OCI-LY1 (cell line): ENCODE measurements at regions not wholly inside any gene's neighbourhood (a gene's known extent, or its start where the extent isn't known, plus 50 kb on each side); places are given as distances from the start of the nearest gene placed in this dataset.

ENCODE experiments used
- H2AFZ ChIP-seq: fragments of 200-600 bp; sonication (generic), shearing (Covaris generic); 2 replicates; pipeline ENCODE4 v1.6.0; 2014; ENCODE audit warnings: antibody characterized with exemption, mild to moderate bottlenecking, low read length
- H3F3A ChIP-seq: fragments of 200-600 bp; sonication (generic), shearing (Covaris generic); 2 replicates; pipeline ENCODE4 v1.6.0; 2014; ENCODE audit warnings: mild to moderate bottlenecking, antibody characterized with exemption, low read length, moderate library complexity; ENCODE audit not compliant: insufficient read depth
- H3K27ac ChIP-seq: fragments of 200-600 bp; sonication (generic); 2 replicates; pipeline ENCODE4 v1.5.1; 2014; ENCODE audit warnings: low read length, mixed run types, mild to moderate bottlenecking, low read depth; ENCODE audit not compliant: poor library complexity, severe bottlenecking
- H3K27me3 ChIP-seq: fragments of 200-600 bp; sonication (generic); 2 replicates; pipeline ENCODE4 v1.6.0; 2014; ENCODE audit warnings: antibody characterized with exemption, mild to moderate bottlenecking, low read length, moderate library complexity; ENCODE audit not compliant: insufficient read depth
- H3K36me3 ChIP-seq: fragments of 200-600 bp; sonication (generic); 2 replicates; pipeline ENCODE4 v1.6.1; 2014; ENCODE audit warnings: mild to moderate bottlenecking, antibody characterized with exemption, low read length, moderate library complexity, mixed read lengths; ENCODE audit not compliant: insufficient read depth
- H3K4me1 ChIP-seq: fragments of 200-600 bp; sonication (generic); 2 replicates; pipeline ENCODE4 v1.5.1; 2014; ENCODE audit warnings: mild to moderate bottlenecking, low read length, moderate library complexity; ENCODE audit not compliant: insufficient read depth, severe bottlenecking
- H3K4me2 ChIP-seq: fragments of 200-600 bp; sonication (generic), shearing (Covaris generic); 2 replicates; pipeline ENCODE4 v1.6.1; 2014; ENCODE audit warnings: low read length
- H3K4me3 ChIP-seq: fragments of 200-600 bp; sonication (generic); 2 replicates; pipeline ENCODE4 v1.5.1; 2014; ENCODE audit warnings: low read length, low read depth, mild to moderate bottlenecking, mixed read lengths; ENCODE audit not compliant: poor library complexity, severe bottlenecking
- H3K79me2 ChIP-seq: fragments of 200-600 bp; shearing (Covaris generic); 2 replicates; pipeline ENCODE4 v1.6.1; 2016; ENCODE audit warnings: mixed run types, low read length, mixed read lengths; ENCODE audit not compliant: insufficient read depth
- H3K9ac ChIP-seq: fragments of 200-600 bp; sonication (generic), shearing (Covaris generic); 2 replicates; pipeline ENCODE4 v1.6.1; 2014; ENCODE audit warnings: mild to moderate bottlenecking, low read length, mixed read lengths
- H3K9me2 ChIP-seq: fragments of 200-600 bp; sonication (generic), shearing (Covaris generic); 2 replicates; pipeline ENCODE4 v1.6.1; 2014; ENCODE audit warnings: low read depth, mild to moderate bottlenecking, low read length, mixed read lengths
- H3K9me3 ChIP-seq: fragments of 200-600 bp; shearing (Covaris generic); 2 replicates; pipeline ENCODE4 v1.6.1; 2014; ENCODE audit warnings: low read length, mixed read lengths
- H4K20me1 ChIP-seq: fragments of 200-600 bp; sonication (generic), shearing (Covaris generic); 2 replicates; pipeline ENCODE4 v1.6.0; 2016; ENCODE audit warnings: mild to moderate bottlenecking, low read length; ENCODE audit not compliant: insufficient read depth
- EZH2 ChIP-seq: fragments of 200-600 bp; sonication (generic), shearing (Covaris generic); IDR thresholded peaks from 2 replicates; pipeline ENCODE4 v1.8.0; 2017; ENCODE audit warnings: borderline replicate concordance, mixed run types, mild to moderate bottlenecking, antibody characterized with exemption, low read length, moderate library complexity, mixed read lengths
- TF ChIP-seq, protein P1 (sequence below): fragments of 200-600 bp; sonication (generic), shearing (Covaris generic); IDR thresholded peaks from 2 replicates; pipeline ENCODE4 v1.5.1; 2017; ENCODE audit warnings: mild to moderate bottlenecking, antibody characterized with exemption, low read length, moderate library complexity, mixed read lengths

DNA sequence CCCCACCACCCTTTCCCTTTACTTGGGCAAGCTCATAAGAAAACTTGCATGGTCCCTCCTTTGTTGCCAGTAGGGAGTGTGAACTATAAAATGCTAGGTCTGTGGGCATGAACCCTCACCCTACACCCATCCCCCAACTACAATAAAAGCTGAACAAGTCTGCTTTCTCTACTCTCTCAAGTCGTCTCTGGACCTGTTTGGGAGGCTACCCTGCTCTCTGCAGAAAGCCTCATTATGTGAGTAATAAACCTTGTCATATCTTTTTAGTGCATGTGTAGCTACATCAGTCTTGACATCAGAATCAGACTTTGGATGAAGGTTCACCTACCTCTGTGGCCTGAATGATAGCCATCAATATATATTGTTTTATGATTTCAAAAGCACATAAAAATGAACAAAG is 155.4 kb upstream of the FAM241A start:
- H3K79me2 ChIP-seq: no peaks in the 10 kb centered on the region
- H2AFZ ChIP-seq: no peak overlapping the region
- no peaks in the 10 kb centered on the region for H3K9me3 ChIP-seq

DNA sequence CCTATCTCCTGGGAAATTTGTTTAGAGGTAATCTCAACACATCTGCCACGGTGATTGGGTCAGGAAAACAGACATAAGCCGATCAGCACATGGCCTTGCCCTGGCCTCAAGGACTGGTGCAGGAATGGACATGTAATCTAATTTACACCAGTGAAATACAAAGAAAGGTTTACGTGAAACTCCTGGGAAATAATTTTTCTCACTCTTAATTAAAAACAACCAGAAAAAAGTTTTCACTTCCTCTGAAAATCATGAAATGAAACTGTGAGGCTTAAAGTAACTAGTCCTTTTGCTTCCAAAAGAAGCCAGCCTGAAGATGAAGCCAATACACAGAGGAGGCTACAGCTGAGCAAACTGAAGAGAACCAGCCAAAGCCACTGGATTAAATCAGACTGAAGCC is 154.1 kb upstream of the FAM241A start:
- no peaks in the 10 kb centered on the region for H3K36me3 ChIP-seq
- no peaks in the 10 kb centered on the region for H4K20me1 ChIP-seq
- no peak overlapping the region for H2AFZ ChIP-seq
- H3K9ac ChIP-seq: no peak overlapping the region
- TF ChIP-seq, protein P1, sequence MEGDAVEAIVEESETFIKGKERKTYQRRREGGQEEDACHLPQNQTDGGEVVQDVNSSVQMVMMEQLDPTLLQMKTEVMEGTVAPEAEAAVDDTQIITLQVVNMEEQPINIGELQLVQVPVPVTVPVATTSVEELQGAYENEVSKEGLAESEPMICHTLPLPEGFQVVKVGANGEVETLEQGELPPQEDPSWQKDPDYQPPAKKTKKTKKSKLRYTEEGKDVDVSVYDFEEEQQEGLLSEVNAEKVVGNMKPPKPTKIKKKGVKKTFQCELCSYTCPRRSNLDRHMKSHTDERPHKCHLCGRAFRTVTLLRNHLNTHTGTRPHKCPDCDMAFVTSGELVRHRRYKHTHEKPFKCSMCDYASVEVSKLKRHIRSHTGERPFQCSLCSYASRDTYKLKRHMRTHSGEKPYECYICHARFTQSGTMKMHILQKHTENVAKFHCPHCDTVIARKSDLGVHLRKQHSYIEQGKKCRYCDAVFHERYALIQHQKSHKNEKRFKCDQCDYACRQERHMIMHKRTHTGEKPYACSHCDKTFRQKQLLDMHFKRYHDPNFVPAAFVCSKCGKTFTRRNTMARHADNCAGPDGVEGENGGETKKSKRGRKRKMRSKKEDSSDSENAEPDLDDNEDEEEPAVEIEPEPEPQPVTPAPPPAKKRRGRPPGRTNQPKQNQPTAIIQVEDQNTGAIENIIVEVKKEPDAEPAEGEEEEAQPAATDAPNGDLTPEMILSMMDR: no peak
- no peak for TF ChIP-seq EZH2
- no peaks in the 10 kb centered on the region for H3K9me2 ChIP-seq
- H3K27me3 ChIP-seq: no peaks in the 10 kb centered on the region; the same call in 1 of the 2 replicates
- H3K27ac ChIP-seq: no peak overlapping the region
- no peaks in the 10 kb centered on the region for H3K4me1 ChIP-seq
- no peaks in the 10 kb centered on the region for H3K79me2 ChIP-seq
- H3K9me3 ChIP-seq: no peaks in the 10 kb centered on the region
- no peak overlapping the region for H3K4me3 ChIP-seq
- no peak overlapping the region for H3K4me2 ChIP-seq
- H3F3A ChIP-seq: no peaks in the 10 kb centered on the region

More for the DNA sequence above, 155.4 kb upstream of the FAM241A start:
- H3K9ac ChIP-seq: no peak overlapping the region
- H3K27ac ChIP-seq: no peak overlapping the region
- H3K4me2 ChIP-seq: no peak overlapping the region
- H3K9me2 ChIP-seq: no peaks in the 10 kb centered on the region
- H3K4me3 ChIP-seq: no peak overlapping the region
- no peaks in the 10 kb centered on the region for H3F3A ChIP-seq
- TF ChIP-seq, protein P1: no peak
- no peak for TF ChIP-seq EZH2
- no peaks in the 10 kb centered on the region for H3K36me3 ChIP-seq
- no peaks in the 10 kb centered on the region for H4K20me1 ChIP-seq
- H3K27me3 ChIP-seq: no peaks in the 10 kb centered on the region; the same call in 1 of the 2 replicates
- no peaks in the 10 kb centered on the region for H3K4me1 ChIP-seq

DNA sequence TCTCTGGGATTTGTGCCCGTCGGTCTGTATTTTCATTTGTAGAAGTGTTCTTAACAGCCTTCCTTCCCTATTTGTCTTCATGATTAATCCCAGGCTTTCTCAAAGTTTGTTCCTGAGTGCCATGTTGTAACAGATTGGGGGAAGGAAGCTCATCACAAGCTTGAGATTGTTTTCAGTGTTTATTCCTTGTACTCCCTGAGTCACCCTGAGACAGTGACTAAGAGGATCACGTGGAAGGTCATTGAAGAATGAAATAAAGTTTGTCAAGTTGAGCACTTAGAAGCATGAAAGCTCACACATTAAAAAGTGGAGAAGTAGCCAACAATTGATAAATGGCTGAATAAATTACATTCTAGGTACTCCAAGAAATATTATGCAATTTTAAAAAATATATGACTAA is 153.5 kb upstream of the FAM241A start:
- Histone ChIP-seq H3K9ac (no peak overlapping the region), H4K20me1 (no peaks in the 10 kb centered on the region), H3K36me3 (no peaks in the 10 kb centered on the region), H3F3A (no peaks in the 10 kb centered on the region), H3K27ac (no peak overlapping the region), H2AFZ (no peak overlapping the region), H3K79me2 (no peaks in the 10 kb centered on the region), H3K4me2 (no peak overlapping the region), H3K4me1 (no peaks in the 10 kb centered on the region), H3K9me3 (no peaks in the 10 kb centered on the region), H3K4me3 (no peak overlapping the region), H3K27me3 (no peaks in the 10 kb centered on the region; the same call in 1 of the 2 replicates), H3K9me2 (no peaks in the 10 kb centered on the region)
- TF ChIP-seq, protein P1: no peak
- no peak for TF ChIP-seq EZH2
